ENCODE measurements at regions not wholly inside any gene's neighbourhood (a gene's known extent, or its start where the extent isn't known, plus 50 kb on each side); places are given as distances from the start of the nearest gene placed in this dataset.

- no peaks in the 10 kb centered on the region for H3K27me3 ChIP-seq (ENCODE audit: control insufficient read depth, insufficient read depth, low read length)
- H3K4me3 ChIP-seq (ENCODE audit: low read depth, low read length), result no peak overlapping the region
- no peaks in the 10 kb centered on the region for H3K36me3 ChIP-seq (ENCODE audit: control insufficient read depth, insufficient read depth, low read length)
- DNase-seq (ENCODE audit: low read depth), result no peak
- CTCF ChIA-PET, result interaction anchor here (0.6 to 1.4 kb wide), 2 partner anchors 274 to 449 kb away, joined by 3 to 5 read pairs; no protein-coding TSS in a partner anchor
- POLR2A ChIA-PET, result interaction anchor here (0.8 kb wide), 1 partner anchor 10 kb away, joined by 3 read pairs; no protein-coding TSS in a partner anchor
- TF ChIP-seq CTCF (IDR thresholded peaks at IDR 0.05; ENCODE audit: insufficient read depth, low read depth, low read length), result no peak
Observed at GRCh38 chr2:19818543-19818942, 83.2 kb downstream of the TTC32 start.

GRCh38 chr2:19818039-19818438 is 83.7 kb downstream of the TTC32 start:
- CTCF ChIA-PET, result no interaction called here
- TF ChIP-seq CTCF (IDR thresholded peaks at IDR 0.05; ENCODE audit: insufficient read depth, low read depth, low read length), result no peak
- POLR2A ChIA-PET, result no interaction called here
- H3K36me3 ChIP-seq (ENCODE audit: control insufficient read depth, insufficient read depth, low read length), result no peaks in the 10 kb centered on the region
- no peak for DNase-seq (ENCODE audit: low read depth)
- no peaks in the 10 kb centered on the region for H3K27me3 ChIP-seq (ENCODE audit: control insufficient read depth, insufficient read depth, low read length)
- no peak overlapping the region for H3K4me3 ChIP-seq (ENCODE audit: low read depth, low read length)

- DNase-seq (ENCODE audit: low read depth), result no peak
- Histone ChIP-seq H3K27me3 (ENCODE audit: control insufficient read depth, insufficient read depth, low read length) (no peaks in the 10 kb centered on the region), H3K4me3 (ENCODE audit: low read depth, low read length) (no peak overlapping the region), H3K36me3 (ENCODE audit: control insufficient read depth, insufficient read depth, low read length) (no peaks in the 10 kb centered on the region)
- ChIA-PET POLR2A (no interaction called here), CTCF (no interaction called here)
- TF ChIP-seq CTCF (IDR thresholded peaks at IDR 0.05; ENCODE audit: insufficient read depth, low read depth, low read length), result no peak
Observed at GRCh38 chr2:19815746-19816145, 86.0 kb downstream of the TTC32 start.

- DNase-seq (ENCODE audit: low read depth), result no peak
- no peaks in the 10 kb centered on the region for H3K36me3 ChIP-seq (ENCODE audit: control insufficient read depth, insufficient read depth, low read length)
- H3K4me3 ChIP-seq (ENCODE audit: low read depth, low read length), result no peak overlapping the region
- peak; percentile 7; the same call in 1 of the 2 replicates for TF ChIP-seq CTCF (IDR thresholded peaks at IDR 0.05; ENCODE audit: insufficient read depth, low read depth, low read length)
- no peaks in the 10 kb centered on the region for H3K27me3 ChIP-seq (ENCODE audit: control insufficient read depth, insufficient read depth, low read length)
- CTCF ChIA-PET, result no interaction called here
- POLR2A ChIA-PET, result no interaction called here
Observed at GRCh38 chr2:19812166-19812565, 89.6 kb downstream of the TTC32 start.

GRCh38 chr2:19811186-19811585 is 90.6 kb downstream of the TTC32 start:
- DNase-seq (ENCODE audit: low read depth), result no peak
- Histone ChIP-seq H3K4me3 (ENCODE audit: low read depth, low read length) (no peak overlapping the region), H3K27me3 (ENCODE audit: control insufficient read depth, insufficient read depth, low read length) (no peaks in the 10 kb centered on the region), H3K36me3 (ENCODE audit: control insufficient read depth, insufficient read depth, low read length) (no peaks in the 10 kb centered on the region)
- POLR2A ChIA-PET, result no interaction called here
- no peak for TF ChIP-seq CTCF (IDR thresholded peaks at IDR 0.05; ENCODE audit: insufficient read depth, low read depth, low read length)
- CTCF ChIA-PET, result no interaction called here
